Type B pancreatic cell (in vitro differentiated cells): ENCODE measurements at regions not wholly inside any gene's neighbourhood (a gene's known extent, or its start where the extent isn't known, plus 50 kb on each side); places are given as distances from the start of the nearest gene placed in this dataset.

Source experiments
- DNase-seq: peaks from one replicate; pipeline ENCODE4 v3.0.0; 2021; ENCODE audit warnings: mixed read lengths; ENCODE audit not compliant: unreplicated experiment; ENCODE audit errors: extremely low spot score
- H3K27ac Mint-ChIP-seq: 2 replicates; pipeline ENCODE4 v1.8.0; 2021; ENCODE audit warnings: mild to moderate bottlenecking, mixed read lengths
- H3K27me3 Mint-ChIP-seq: 2 replicates; pipeline ENCODE4 v1.8.0; 2021; ENCODE audit warnings: mixed read lengths
- H3K36me3 Mint-ChIP-seq: 2 replicates; pipeline ENCODE4 v1.8.0; 2021; ENCODE audit warnings: mixed read lengths
- H3K4me1 Mint-ChIP-seq: one replicate; pipeline ENCODE4 v1.8.0; 2021; ENCODE audit warnings: mixed read lengths; ENCODE audit not compliant: unreplicated experiment
- H3K4me3 Mint-ChIP-seq: 2 replicates; pipeline ENCODE4 v1.8.0; 2021; ENCODE audit warnings: mild to moderate bottlenecking, mixed read lengths
- H3K9me3 Mint-ChIP-seq: 2 replicates; pipeline ENCODE4 v1.8.0; 2021; ENCODE audit warnings: mixed read lengths
- CTCF ChIP-seq: fragments of 200-600 bp; sonication (generic); conservative IDR thresholded peaks from 2 replicates; pipeline ENCODE4 v1.5.0; 2021; ENCODE audit warnings: antibody characterized with exemption, mild to moderate bottlenecking

- no peak for DNase-seq
Measured at GRCh38 chr10:33684211-33684611, 349.7 kb upstream of the NRP1 start.

GRCh38 chr10:33681595-33681994 is 347.1 kb upstream of the NRP1 start:
- TF ChIP-seq CTCF = no peak
- Mint-ChIP-seq H3K27ac (no peak overlapping the region), H3K27me3 (peaks cover 3% of the 10 kb centered on the region), H3K4me1 (peaks cover 16% of the 10 kb centered on the region), H3K36me3 (no peaks in the 10 kb centered on the region), H3K9me3 (peaks cover 7% of the 10 kb centered on the region), H3K4me3 (no peak overlapping the region)
- DNase-seq = no peak

More at GRCh38 chr10:33684211-33684611, 349.7 kb upstream of the NRP1 start:
- peaks cover 15% of the 10 kb centered on the region for H3K4me1 Mint-ChIP-seq
- H3K27me3 Mint-ChIP-seq = no peaks in the 10 kb centered on the region
- no peak overlapping the region for H3K4me3 Mint-ChIP-seq
- peaks cover 10% of the 10 kb centered on the region for H3K9me3 Mint-ChIP-seq
- TF ChIP-seq CTCF = no peak
- no peak overlapping the region for H3K27ac Mint-ChIP-seq
- H3K36me3 Mint-ChIP-seq = no peaks in the 10 kb centered on the region

GRCh38 chr10:33680036-33680435 is 345.6 kb upstream of the NRP1 start:
- H3K4me1 Mint-ChIP-seq = peaks cover 20% of the 10 kb centered on the region
- H3K36me3 Mint-ChIP-seq = no peaks in the 10 kb centered on the region
- peaks cover 3% of the 10 kb centered on the region for H3K27me3 Mint-ChIP-seq
- H3K27ac Mint-ChIP-seq = no peak overlapping the region
- H3K9me3 Mint-ChIP-seq = peaks cover 7% of the 10 kb centered on the region
- H3K4me3 Mint-ChIP-seq = no peak overlapping the region
- no peak for TF ChIP-seq CTCF
- DNase-seq = no peak

GRCh38 chr10:33676606-33677339 is 342.3 kb upstream of the NRP1 start:
- DNase-seq = no peak
- Mint-ChIP-seq H3K4me3 (no peak overlapping the region), H3K27me3 (peaks cover 3% of the 10 kb centered on the region), H3K27ac (no peak overlapping the region), H3K9me3 (peaks cover 7% of the 10 kb centered on the region), H3K36me3 (no peaks in the 10 kb centered on the region), H3K4me1 (peaks cover 21% of the 10 kb centered on the region)
- no peak for TF ChIP-seq CTCF

- Mint-ChIP-seq H3K4me3 (no peak overlapping the region), H3K9me3 (peaks cover 7% of the 10 kb centered on the region), H3K4me1 (peaks cover 15% of the 10 kb centered on the region), H3K27me3 (peaks cover 3% of the 10 kb centered on the region), H3K27ac (no peak overlapping the region), H3K36me3 (no peaks in the 10 kb centered on the region)
- DNase-seq = no peak
- TF ChIP-seq CTCF = no peak
Measured at GRCh38 chr10:33674986-33675599, 340.6 kb upstream of the NRP1 start.
